ENCODE measurements at regions not wholly inside any gene's neighbourhood (a gene's known extent, or its start where the extent isn't known, plus 50 kb on each side); places are given as distances from the start of the nearest gene placed in this dataset.

DNA sequence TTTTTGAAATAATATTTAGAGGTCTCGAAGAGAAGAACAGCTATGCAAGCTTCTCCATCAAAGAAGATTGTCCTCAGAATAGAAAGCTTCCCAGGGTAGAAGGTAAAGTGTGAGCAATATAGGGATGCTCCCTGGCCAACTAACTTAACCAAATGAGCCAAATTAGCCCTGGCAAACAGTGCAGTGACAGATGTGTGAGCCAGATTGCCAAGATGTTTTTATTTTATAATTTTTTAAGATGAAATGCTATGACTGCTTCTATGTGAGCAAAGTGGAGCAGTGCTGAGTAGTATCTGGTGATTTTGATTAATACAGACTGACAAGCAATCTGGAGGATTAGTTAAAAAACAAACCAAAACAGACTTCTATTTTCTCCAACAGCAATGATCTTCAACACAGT is 202.1 kb downstream of the NOVA1 start:
- intact Hi-C loops (cut with DNase I): loop anchor here in 3 of 10 donors (10.0 kb wide), 2 partner anchors 529 to 589 kb away; no protein-coding TSS in a partner anchor
- H3K36me3 ChIP-seq: no peaks in the 10 kb centered on the region
- WGBS, 4 donors: 79 to 84% (median 83%) methylated on average over 1 of the region's 1 CpG
- H3K27ac ChIP-seq: no peak overlapping the region
- ATAC-seq: no peak
- no peaks in the 10 kb centered on the region for H3K27me3 ChIP-seq
- TF ChIP-seq CTCF (IDR thresholded peaks at IDR 0.05) (no peak), POLR2A (IDR thresholded peaks at IDR 0.05) (no peak)
- no peaks in the 10 kb centered on the region for H3K9me3 ChIP-seq
- no peak for DNase-seq
- H3K4me3 ChIP-seq: no peak overlapping the region
- no peaks in the 10 kb centered on the region for H3K4me1 ChIP-seq

- DNase-seq: no peak
- TF ChIP-seq CTCF (IDR thresholded peaks at IDR 0.05) (peak in 9 of 12 donors; percentile 10 to 55 (median 30)), POLR2A (IDR thresholded peaks at IDR 0.05) (no peak)
- Histone ChIP-seq H3K27me3 (no peaks in the 10 kb centered on the region), H3K36me3 (no peaks in the 10 kb centered on the region), H3K27ac (no peak overlapping the region), H3K4me3 (no peak overlapping the region), H3K9me3 (no peaks in the 10 kb centered on the region), H3K4me1 (no peaks in the 10 kb centered on the region)
- WGBS, 4 donors: 36 to 43% (median 38%) methylated on average over 4 of the region's 4 CpGs
- intact Hi-C loops (cut with DNase I): loop anchor here in 5 of 10 donors (5.0 to 10.0 kb wide), 3 partner anchors 531 to 591 kb away; no protein-coding TSS in a partner anchor
- no peak for ATAC-seq
These were observed 203.6 kb downstream of the NOVA1 start for GRCh38 chr14:26394150-26394810.

- intact Hi-C loops (cut with DNase I): loop anchor here in 5 of 10 donors (5.0 to 10.0 kb wide), 3 partner anchors 532 to 592 kb away; no protein-coding TSS in a partner anchor
- no peaks in the 10 kb centered on the region for H3K27me3 ChIP-seq
- no peaks in the 10 kb centered on the region for H3K9me3 ChIP-seq
- WGBS, 4 donors: 66 to 75% (median 73%) methylated on average over 7 of the region's 7 CpGs
- H3K4me3 ChIP-seq: no peak overlapping the region
- no peaks in the 10 kb centered on the region for H3K36me3 ChIP-seq
- ATAC-seq (no peak), DNase-seq (no peak)
- no peak overlapping the region for H3K27ac ChIP-seq
- TF ChIP-seq POLR2A (IDR thresholded peaks at IDR 0.05) (no peak), CTCF (IDR thresholded peaks at IDR 0.05) (no peak)
- H3K4me1 ChIP-seq: no peaks in the 10 kb centered on the region
These were observed 205.3 kb downstream of the NOVA1 start for GRCh38 chr14:26392498-26392897.

GRCh38 chr14:26389646-26390508 is 208.0 kb downstream of the NOVA1 start:
- no peak overlapping the region for H3K27ac ChIP-seq
- peak in 1 of 5 donors; percentile 23 for DNase-seq
- no peaks in the 10 kb centered on the region for H3K36me3 ChIP-seq
- peak in 3 of 4 donors; percentile 15 to 74 (median 26) for ATAC-seq
- H3K9me3 ChIP-seq: no peaks in the 10 kb centered on the region
- intact Hi-C loops (cut with DNase I): loop anchor here in 5 of 10 donors (5.0 to 10.0 kb wide), 3 partner anchors 535 to 595 kb away; no protein-coding TSS in a partner anchor
- 68 to 83% (median 74%) methylated on average over 2 of the region's 2 CpGs for WGBS, 4 donors
- TF ChIP-seq CTCF (IDR thresholded peaks at IDR 0.05) (no peak), POLR2A (IDR thresholded peaks at IDR 0.05) (no peak)
- no peaks in the 10 kb centered on the region for H3K27me3 ChIP-seq
- H3K4me1 ChIP-seq: no peaks in the 10 kb centered on the region
- H3K4me3 ChIP-seq: no peak overlapping the region
